Loucy (cell line): ENCODE measurements at regions not wholly inside any gene's neighbourhood (a gene's known extent, or its start where the extent isn't known, plus 50 kb on each side); places are given as distances from the start of the nearest gene placed in this dataset.
"Not testable (repeated sequence)": the region's sequence is repeated elsewhere in the genome, so short reads cannot be mapped to it uniquely, and the experiment has no call there.

Source experiments
- H2AFZ ChIP-seq: fragments of 200-600 bp; sonication (generic); 2 replicates; pipeline ENCODE4 v1.6.0; 2016; ENCODE audit warnings: antibody characterized with exemption, mild to moderate bottlenecking, low read length, moderate library complexity
- H3F3A ChIP-seq: fragments of 200-600 bp; 2 replicates; pipeline ENCODE4 v1.6.0; 2016; ENCODE audit warnings: antibody characterized with exemption, low read depth, mild to moderate bottlenecking
- H3K27me3 ChIP-seq: fragments of 200-600 bp; sonication (generic); 2 replicates; pipeline ENCODE4 v1.6.1; 2014; ENCODE audit warnings: low read length, mild to moderate bottlenecking; ENCODE audit not compliant: insufficient read depth, poor library complexity, severe bottlenecking
- H3K36me3 ChIP-seq: fragments of 200-600 bp; sonication (generic); 2 replicates; pipeline ENCODE4 v1.6.1; 2016; ENCODE audit warnings: low read length; ENCODE audit not compliant: insufficient read depth
- H3K4me1 ChIP-seq: fragments of 200-600 bp; sonication (generic); 2 replicates; pipeline ENCODE4 v1.5.1; 2014; ENCODE audit warnings: low read length, mild to moderate bottlenecking; ENCODE audit not compliant: insufficient read depth, poor library complexity, severe bottlenecking
- H3K4me2 ChIP-seq: fragments of 200-600 bp; sonication (generic); 2 replicates; pipeline ENCODE4 v1.6.0; 2014; ENCODE audit warnings: antibody characterized with exemption, low read length, low read depth, mild to moderate bottlenecking; ENCODE audit not compliant: poor library complexity, severe bottlenecking
- H3K4me3 ChIP-seq: fragments of 200-600 bp; sonication (generic); 2 replicates; pipeline ENCODE4 v1.5.1; 2014; ENCODE audit warnings: low read length, mild to moderate bottlenecking, mixed read lengths; ENCODE audit not compliant: poor library complexity, severe bottlenecking
- H3K79me2 ChIP-seq: fragments of 200-600 bp; sonication (generic); 2 replicates; pipeline ENCODE4 v1.6.1; 2014; ENCODE audit warnings: low read length; ENCODE audit not compliant: insufficient read depth
- H3K9ac ChIP-seq: fragments of 200-600 bp; sonication (generic); 2 replicates; pipeline ENCODE4 v1.6.0; 2014; ENCODE audit warnings: mild to moderate bottlenecking, low read depth, low read length, moderate library complexity; ENCODE audit not compliant: poor library complexity, severe bottlenecking
- H3K9me2 ChIP-seq: fragments of 200-600 bp; sonication (generic); replicated peaks from 2 replicates; pipeline ENCODE4 v1.6.1; 2016; ENCODE audit warnings: low read depth, low read length, mixed read lengths
- H3K9me3 ChIP-seq: fragments of 200-600 bp; sonication (generic); 2 replicates; pipeline ENCODE4 v1.6.1; 2014; ENCODE audit warnings: mild to moderate bottlenecking, antibody characterized with exemption, low read length, low read depth; ENCODE audit not compliant: insufficient read depth
- H4K20me1 ChIP-seq: fragments of 200-600 bp; sonication (generic); 2 replicates; pipeline ENCODE4 v1.6.0; 2014; ENCODE audit warnings: antibody characterized with exemption, low read length, mild to moderate bottlenecking; ENCODE audit not compliant: insufficient read depth, poor library complexity, severe bottlenecking
- CTCF ChIP-seq: fragments of 200-600 bp; sonication (generic); conservative IDR thresholded peaks from 2 replicates; pipeline ENCODE4 v1.5.1; 2014; ENCODE audit warnings: mild to moderate bottlenecking, antibody characterized with exemption, low read length
- EZH2phosphoT487 ChIP-seq: fragments of 200-600 bp; IDR thresholded peaks from 2 replicates; pipeline ENCODE4 v1.6.1; 2018; ENCODE audit warnings: antibody characterized with exemption, mild to moderate bottlenecking, moderate library complexity, borderline replicate concordance

DNA sequence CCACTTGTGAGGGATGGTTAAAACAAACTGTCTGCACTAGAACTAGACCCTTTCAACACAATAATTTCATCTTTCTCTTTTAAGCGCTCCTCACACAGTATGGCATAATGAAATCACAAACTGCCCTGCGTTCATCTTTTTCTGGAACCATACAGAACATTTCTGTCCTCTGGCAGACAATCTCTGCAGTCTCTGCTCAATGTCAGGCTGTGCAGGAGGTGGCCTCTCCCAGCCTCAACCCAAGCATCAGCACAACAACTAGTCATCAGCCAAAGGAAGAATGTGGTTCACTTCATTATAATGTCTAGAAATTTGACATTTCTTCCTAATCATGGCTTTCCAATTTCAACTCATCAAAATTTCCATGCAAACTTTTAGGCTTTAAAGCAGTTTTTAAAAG is 125.1 kb upstream of the STARD13 start:
- Histone ChIP-seq H3K36me3 (no peaks in the 10 kb centered on the region), H3K4me3 (no peak overlapping the region), H3K9me2 (no peaks in the 10 kb centered on the region), H3K27me3 (no peaks in the 10 kb centered on the region), H3K79me2 (no peaks in the 10 kb centered on the region), H3K4me1 (no peaks in the 10 kb centered on the region), H3K9me3 (no peaks in the 10 kb centered on the region), H2AFZ (no peak overlapping the region), H3F3A (no peaks in the 10 kb centered on the region), H4K20me1 (no peaks in the 10 kb centered on the region), H3K9ac (no peak overlapping the region), H3K4me2 (no peak overlapping the region)
- no peak for TF ChIP-seq CTCF
- no peak for TF ChIP-seq EZH2phosphoT487

- H3K9ac ChIP-seq, result no peak overlapping the region
- H4K20me1 ChIP-seq, result no peaks in the 10 kb centered on the region
- no peaks in the 10 kb centered on the region for H3F3A ChIP-seq
- H2AFZ ChIP-seq, result no peak overlapping the region
- no peak overlapping the region for H3K4me3 ChIP-seq
- H3K4me2 ChIP-seq, result no peak overlapping the region
- no peaks in the 10 kb centered on the region for H3K36me3 ChIP-seq
- TF ChIP-seq EZH2phosphoT487 (no peak), CTCF (no peak)
- H3K4me1 ChIP-seq, result no peaks in the 10 kb centered on the region
- H3K9me3 ChIP-seq, result no peaks in the 10 kb centered on the region
- H3K9me2 ChIP-seq, result no peaks in the 10 kb centered on the region
- no peaks in the 10 kb centered on the region for H3K79me2 ChIP-seq
- H3K27me3 ChIP-seq, result no peaks in the 10 kb centered on the region
Measured at GRCh38 chr13:33411312-33411711, 125.8 kb upstream of the STARD13 start.

- H2AFZ ChIP-seq, result no peak overlapping the region
- no peaks in the 10 kb centered on the region for H3K9me2 ChIP-seq
- no peak for TF ChIP-seq EZH2phosphoT487
- TF ChIP-seq CTCF, result no peak
- H3K9ac ChIP-seq, result no peak overlapping the region
- H3K4me3 ChIP-seq, result no peak overlapping the region
- H3K4me1 ChIP-seq, result no peaks in the 10 kb centered on the region
- no peaks in the 10 kb centered on the region for H4K20me1 ChIP-seq
- peaks cover 3% of the 10 kb centered on the region; the same call in 1 of the 2 replicates for H3K9me3 ChIP-seq
- H3K4me2 ChIP-seq, result no peak overlapping the region
- no peaks in the 10 kb centered on the region for H3K79me2 ChIP-seq
- H3F3A ChIP-seq, result no peaks in the 10 kb centered on the region
- H3K36me3 ChIP-seq, result no peaks in the 10 kb centered on the region
- no peaks in the 10 kb centered on the region for H3K27me3 ChIP-seq
Measured at GRCh38 chr13:33415822-33416221, 130.3 kb upstream of the STARD13 start.

GRCh38 chr13:33418224-33418953 is 132.8 kb upstream of the STARD13 start:
- not testable (repeated sequence) for H3K4me3 ChIP-seq, H3K9ac ChIP-seq, H3K9me3 ChIP-seq, H3K36me3 ChIP-seq, H4K20me1 ChIP-seq, H3K4me1 ChIP-seq, H2AFZ ChIP-seq, H3K9me2 ChIP-seq, H3K27me3 ChIP-seq, H3K4me2 ChIP-seq, H3K79me2 ChIP-seq, H3F3A ChIP-seq

DNA sequence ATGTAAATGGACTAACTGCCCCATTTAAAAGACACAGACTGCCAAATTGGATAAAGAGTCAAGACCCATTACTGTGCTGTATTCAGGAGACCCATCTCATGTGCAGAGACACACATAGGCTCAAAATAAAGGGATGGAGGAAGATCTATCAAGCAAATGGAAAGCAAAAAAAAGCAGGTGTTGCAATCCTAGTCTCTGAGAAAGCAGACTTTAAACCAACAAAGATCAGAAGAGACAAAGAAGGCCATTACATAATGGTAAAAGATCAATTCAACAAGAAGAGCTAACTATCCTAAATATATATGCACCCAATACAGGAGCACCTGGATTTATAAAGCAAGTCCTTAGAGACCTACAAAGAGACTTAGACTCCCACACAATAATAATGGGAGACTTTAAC is 134.6 kb upstream of the STARD13 start:
- not testable (repeated sequence) for H2AFZ ChIP-seq, H3K36me3 ChIP-seq, H3K79me2 ChIP-seq, H4K20me1 ChIP-seq, H3K9me2 ChIP-seq, H3K4me2 ChIP-seq, H3K4me3 ChIP-seq, H3K9me3 ChIP-seq, H3K4me1 ChIP-seq, H3K9ac ChIP-seq, H3K27me3 ChIP-seq, H3F3A ChIP-seq
